Type B pancreatic cell (in vitro differentiated cells): ENCODE measurements at regions not wholly inside any gene's neighbourhood (a gene's known extent, or its start where the extent isn't known, plus 50 kb on each side); places are given as distances from the start of the nearest gene placed in this dataset.
"Not testable (repeated sequence)": the region's sequence is repeated elsewhere in the genome, so short reads cannot be mapped to it uniquely, and the experiment has no call there.

ENCODE experiments used
- DNase-seq: peaks from one replicate; pipeline ENCODE4 v3.0.0; 2021; ENCODE audit warnings: mixed read lengths; ENCODE audit not compliant: unreplicated experiment; ENCODE audit errors: extremely low spot score
- H3K27ac Mint-ChIP-seq: 2 replicates; pipeline ENCODE4 v1.8.0; 2021; ENCODE audit warnings: mild to moderate bottlenecking, mixed read lengths
- H3K27me3 Mint-ChIP-seq: 2 replicates; pipeline ENCODE4 v1.8.0; 2021; ENCODE audit warnings: mixed read lengths
- H3K36me3 Mint-ChIP-seq: 2 replicates; pipeline ENCODE4 v1.8.0; 2021; ENCODE audit warnings: mixed read lengths
- H3K4me1 Mint-ChIP-seq: one replicate; pipeline ENCODE4 v1.8.0; 2021; ENCODE audit warnings: mixed read lengths; ENCODE audit not compliant: unreplicated experiment
- H3K4me3 Mint-ChIP-seq: 2 replicates; pipeline ENCODE4 v1.8.0; 2021; ENCODE audit warnings: mild to moderate bottlenecking, mixed read lengths
- H3K9me3 Mint-ChIP-seq: 2 replicates; pipeline ENCODE4 v1.8.0; 2021; ENCODE audit warnings: mixed read lengths
- CTCF ChIP-seq: fragments of 200-600 bp; sonication (generic); conservative IDR thresholded peaks from 2 replicates; pipeline ENCODE4 v1.5.0; 2021; ENCODE audit warnings: antibody characterized with exemption, mild to moderate bottlenecking

GRCh38 chr2:128513116-128513960, 194.7 kb upstream of the HS6ST1 start:
- Mint-ChIP-seq H3K9me3 (no peaks in the 10 kb centered on the region), H3K4me1 (no peaks in the 10 kb centered on the region), H3K36me3 (no peaks in the 10 kb centered on the region), H3K27me3 (no peaks in the 10 kb centered on the region), H3K4me3 (no peak overlapping the region), H3K27ac (no peak overlapping the region)
- no peak for TF ChIP-seq CTCF
- no peak for DNase-seq

- no peak overlapping the region for H3K4me3 Mint-ChIP-seq
- no peak overlapping the region for H3K27ac Mint-ChIP-seq
- H3K9me3 Mint-ChIP-seq = no peaks in the 10 kb centered on the region
- no peaks in the 10 kb centered on the region for H3K4me1 Mint-ChIP-seq
- no peaks in the 10 kb centered on the region for H3K36me3 Mint-ChIP-seq
- TF ChIP-seq CTCF = no peak
- no peaks in the 10 kb centered on the region for H3K27me3 Mint-ChIP-seq
- no peak for DNase-seq
Observed at GRCh38 chr2:128513961-128514283, 195.3 kb upstream of the HS6ST1 start.

GRCh38 chr2:128514555-128514955, 195.9 kb upstream of the HS6ST1 start:
- TF ChIP-seq CTCF = no peak
- DNase-seq = no peak
- Mint-ChIP-seq H3K36me3 (no peaks in the 10 kb centered on the region), H3K4me3 (no peak overlapping the region), H3K27ac (no peak overlapping the region), H3K9me3 (no peaks in the 10 kb centered on the region), H3K4me1 (no peaks in the 10 kb centered on the region), H3K27me3 (no peaks in the 10 kb centered on the region)

GRCh38 chr2:128516938-128517337, 198.3 kb upstream of the HS6ST1 start:
- Mint-ChIP-seq H3K36me3 (no peaks in the 10 kb centered on the region), H3K9me3 (no peaks in the 10 kb centered on the region), H3K4me1 (no peaks in the 10 kb centered on the region), H3K27me3 (no peaks in the 10 kb centered on the region), H3K4me3 (no peak overlapping the region), H3K27ac (no peak overlapping the region)
- no peak for TF ChIP-seq CTCF
- DNase-seq = no peak

- H3K36me3 Mint-ChIP-seq, H3K27me3 Mint-ChIP-seq, H3K4me3 Mint-ChIP-seq, H3K9me3 Mint-ChIP-seq, DNase-seq, H3K27ac Mint-ChIP-seq: not testable (repeated sequence)
- peaks cover 14% of the 10 kb centered on the region for H3K4me1 Mint-ChIP-seq
Observed at GRCh38 chr2:128519028-128519427, 200.4 kb upstream of the HS6ST1 start.

GRCh38 chr2:128519517-128520215, 201.0 kb upstream of the HS6ST1 start:
- no peak for TF ChIP-seq CTCF
- no peaks in the 10 kb centered on the region for H3K36me3 Mint-ChIP-seq
- peaks cover 19% of the 10 kb centered on the region for H3K4me1 Mint-ChIP-seq
- no peak overlapping the region for H3K27ac Mint-ChIP-seq
- no peak for DNase-seq
- H3K4me3 Mint-ChIP-seq = no peak overlapping the region
- H3K27me3 Mint-ChIP-seq = no peaks in the 10 kb centered on the region
- H3K9me3 Mint-ChIP-seq = peaks cover 4% of the 10 kb centered on the region
